ENCODE measurements at regions not wholly inside any gene's neighbourhood (a gene's known extent, or its start where the extent isn't known, plus 50 kb on each side); places are given as distances from the start of the nearest gene placed in this dataset.
A peak's percentile ranks its signal among the peaks of the same experiment; 100 is the strongest.

DNA sequence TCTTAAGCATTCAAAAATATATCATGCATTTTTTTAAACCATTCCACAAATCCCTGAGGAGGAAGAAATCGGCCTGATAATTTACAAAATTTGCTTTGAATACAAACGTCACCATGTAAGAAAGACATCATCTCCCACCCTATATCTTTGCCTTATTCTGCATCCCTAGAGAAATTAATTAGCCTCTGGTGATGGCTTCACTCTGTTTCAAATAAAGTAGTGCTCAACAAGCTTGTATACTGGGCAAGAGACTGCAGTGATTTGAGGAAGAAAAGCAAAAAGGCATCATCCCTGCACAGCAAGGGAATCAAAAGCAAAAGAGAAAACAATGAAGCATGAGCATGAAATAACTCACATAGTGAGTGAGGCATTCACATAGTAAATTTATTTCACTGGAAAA is 375.5 kb downstream of the CDH7 start:
- Histone ChIP-seq H3K27ac (ENCODE audit: low read depth, low read length) (no peak overlapping the region), H3K4me3 (ENCODE audit: low read depth, low read length) (no peak overlapping the region), H3K4me1 (ENCODE audit: control insufficient read depth, insufficient read depth, low read length) (no peaks in the 10 kb centered on the region), H3K36me3 (ENCODE audit: control insufficient read depth, insufficient read depth, low read length) (no peaks in the 10 kb centered on the region), H3K9me3 (ENCODE audit: control insufficient read depth, insufficient read depth, low read length) (no peaks in the 10 kb centered on the region), H3K27me3 (ENCODE audit: control insufficient read depth, insufficient read depth, low read length) (no peaks in the 10 kb centered on the region)
- no peak for DNase-seq (ENCODE audit: low read depth in 4 of 6, low spot score in 6 of 6)
- 60% methylated on average over 1 of the region's 2 CpGs for WGBS (ENCODE audit: insufficient coverage)

DNA sequence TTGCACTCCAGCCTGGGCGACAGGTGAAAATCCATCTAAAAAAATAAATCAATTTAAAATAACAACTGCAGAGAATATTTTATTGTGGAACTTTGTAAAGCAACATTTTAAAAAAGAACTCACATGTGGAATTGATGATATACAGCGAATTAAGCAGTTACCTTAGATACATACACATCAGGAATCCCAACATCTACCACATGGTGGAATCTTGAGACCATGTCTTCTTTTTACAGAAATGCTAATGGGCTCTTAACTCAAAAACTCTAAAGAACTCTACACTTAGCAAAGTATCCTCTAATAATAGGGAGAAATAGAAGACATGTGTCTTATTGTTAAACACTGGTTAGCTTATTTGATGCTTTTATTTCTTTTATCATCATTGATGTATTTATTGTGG is 373.6 kb downstream of the CDH7 start:
- H3K27ac ChIP-seq (ENCODE audit: low read depth, low read length) = no peak overlapping the region
- H3K4me3 ChIP-seq (ENCODE audit: low read depth, low read length) = no peak overlapping the region
- H3K9me3 ChIP-seq (ENCODE audit: control insufficient read depth, insufficient read depth, low read length) = no peaks in the 10 kb centered on the region
- no peaks in the 10 kb centered on the region for H3K36me3 ChIP-seq (ENCODE audit: control insufficient read depth, insufficient read depth, low read length)
- no peak for DNase-seq (ENCODE audit: low read depth in 4 of 6, low spot score in 6 of 6)
- WGBS (ENCODE audit: insufficient coverage) = no CpG with 5 or more reads among the region's 2 CpGs
- no peaks in the 10 kb centered on the region for H3K27me3 ChIP-seq (ENCODE audit: control insufficient read depth, insufficient read depth, low read length)
- no peaks in the 10 kb centered on the region for H3K4me1 ChIP-seq (ENCODE audit: control insufficient read depth, insufficient read depth, low read length)

DNA sequence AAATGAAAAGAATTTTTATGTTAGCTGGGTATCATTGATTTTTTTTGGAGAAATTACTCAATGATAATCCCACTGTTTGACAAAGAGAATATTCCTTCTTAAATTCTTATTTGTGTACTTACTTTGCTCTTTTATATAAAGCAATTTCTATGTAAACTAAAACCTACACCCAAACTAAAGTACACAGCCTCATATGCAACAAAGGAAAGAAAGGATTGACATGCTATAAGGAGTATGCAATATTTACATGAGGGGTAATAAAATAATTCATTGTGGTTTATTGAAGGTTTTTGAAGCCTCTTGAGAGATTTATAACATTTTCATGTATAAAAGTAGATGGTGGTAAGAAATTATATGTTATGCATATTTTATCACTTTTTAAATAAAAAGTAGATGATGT is 368.5 kb downstream of the CDH7 start:
- DNase-seq (ENCODE audit: low read depth in 4 of 6, low spot score in 6 of 6) = no peak
- H3K27ac ChIP-seq (ENCODE audit: low read depth, low read length) = no peak overlapping the region
- H3K36me3 ChIP-seq (ENCODE audit: control insufficient read depth, insufficient read depth, low read length) = no peaks in the 10 kb centered on the region
- H3K4me3 ChIP-seq (ENCODE audit: low read depth, low read length) = no peak overlapping the region
- H3K4me1 ChIP-seq (ENCODE audit: control insufficient read depth, insufficient read depth, low read length) = no peaks in the 10 kb centered on the region
- H3K27me3 ChIP-seq (ENCODE audit: control insufficient read depth, insufficient read depth, low read length) = no peaks in the 10 kb centered on the region
- no peaks in the 10 kb centered on the region for H3K9me3 ChIP-seq (ENCODE audit: control insufficient read depth, insufficient read depth, low read length)

DNA sequence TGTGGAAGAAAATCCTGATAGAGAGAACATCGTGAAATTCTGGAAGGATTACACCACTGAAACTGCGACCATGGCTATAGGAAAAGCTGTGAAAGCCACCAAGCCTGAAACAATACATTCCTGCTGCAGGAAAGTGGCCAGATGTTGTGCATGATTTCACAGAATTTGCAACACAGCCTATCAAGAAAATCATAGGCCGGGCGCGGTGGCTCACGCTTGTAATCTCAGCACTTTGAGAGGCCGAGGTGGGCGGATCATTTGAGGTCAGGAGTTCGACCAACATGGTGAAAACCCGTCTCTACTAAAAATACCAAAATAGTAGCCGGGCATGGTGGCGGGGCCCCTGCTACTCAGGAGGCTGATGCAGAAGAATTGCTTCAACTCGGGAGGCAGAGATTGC is 360.2 kb downstream of the CDH7 start:
- no peak overlapping the region for H3K27ac ChIP-seq (ENCODE audit: low read depth, low read length)
- H3K36me3 ChIP-seq (ENCODE audit: control insufficient read depth, insufficient read depth, low read length) = no peaks in the 10 kb centered on the region
- H3K4me3 ChIP-seq (ENCODE audit: low read depth, low read length) = no peak overlapping the region
- no peaks in the 10 kb centered on the region for H3K27me3 ChIP-seq (ENCODE audit: control insufficient read depth, insufficient read depth, low read length)
- 74% methylated on average over 10 of the region's 13 CpGs for WGBS (ENCODE audit: insufficient coverage)
- no peak for DNase-seq (ENCODE audit: low read depth in 4 of 6, low spot score in 6 of 6)
- no peaks in the 10 kb centered on the region for H3K4me1 ChIP-seq (ENCODE audit: control insufficient read depth, insufficient read depth, low read length)
- H3K9me3 ChIP-seq (ENCODE audit: control insufficient read depth, insufficient read depth, low read length) = no peaks in the 10 kb centered on the region

DNA sequence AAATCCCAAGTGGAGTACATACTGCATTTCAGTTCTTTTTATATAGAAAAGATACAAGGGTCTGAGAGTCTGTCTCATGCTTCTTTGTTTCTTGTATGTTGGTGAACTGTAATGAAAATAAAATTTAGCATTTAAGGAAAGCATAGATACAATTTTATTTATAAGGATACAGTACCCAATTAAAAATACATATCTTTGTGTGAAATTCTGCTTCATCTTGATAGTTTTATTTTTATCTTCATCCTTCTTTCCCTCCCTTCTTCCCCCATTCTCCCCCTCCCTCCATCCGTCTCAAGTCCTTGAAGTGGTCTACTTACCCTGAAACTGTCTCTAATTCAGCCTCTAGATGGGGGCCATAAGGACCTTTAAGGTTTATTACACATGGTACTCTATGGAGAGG is 359.8 kb downstream of the CDH7 start:
- Histone ChIP-seq H3K36me3 (ENCODE audit: control insufficient read depth, insufficient read depth, low read length) (no peaks in the 10 kb centered on the region), H3K27ac (ENCODE audit: low read depth, low read length) (no peak overlapping the region), H3K4me1 (ENCODE audit: control insufficient read depth, insufficient read depth, low read length) (no peaks in the 10 kb centered on the region), H3K27me3 (ENCODE audit: control insufficient read depth, insufficient read depth, low read length) (no peaks in the 10 kb centered on the region), H3K9me3 (ENCODE audit: control insufficient read depth, insufficient read depth, low read length) (no peaks in the 10 kb centered on the region), H3K4me3 (ENCODE audit: low read depth, low read length) (no peak overlapping the region)
- WGBS (ENCODE audit: insufficient coverage) = no CpG with 5 or more reads among the region's 1 CpG
- DNase-seq (ENCODE audit: low read depth in 4 of 6, low spot score in 6 of 6) = no peak

DNA sequence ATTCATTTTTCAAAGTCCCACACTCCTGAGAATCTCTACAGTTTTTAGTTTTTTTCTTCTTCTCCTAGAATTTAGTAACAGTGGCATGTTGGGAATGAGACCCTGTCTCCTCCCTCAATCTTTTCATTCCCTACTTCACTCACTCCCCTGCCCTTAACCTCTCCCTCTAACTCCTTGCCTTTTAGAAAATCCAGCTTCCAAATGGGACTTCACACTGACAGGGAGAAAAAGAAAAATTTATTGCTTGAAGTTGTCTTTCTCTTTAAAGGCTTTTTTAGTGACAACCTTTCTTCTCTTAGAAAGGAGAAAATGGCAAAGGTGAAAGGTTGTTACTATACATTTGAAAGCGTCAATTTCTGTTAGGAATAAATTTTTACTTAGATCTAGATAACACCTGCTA is 359.2 kb downstream of the CDH7 start:
- DNase-seq (ENCODE audit: low read depth in 4 of 6, low spot score in 6 of 6) = peak in 1 of 6 donors; percentile 14
- H3K4me1 ChIP-seq (ENCODE audit: control insufficient read depth, insufficient read depth, low read length) = no peaks in the 10 kb centered on the region
- H3K4me3 ChIP-seq (ENCODE audit: low read depth, low read length) = no peak overlapping the region
- H3K27me3 ChIP-seq (ENCODE audit: control insufficient read depth, insufficient read depth, low read length) = no peaks in the 10 kb centered on the region
- H3K36me3 ChIP-seq (ENCODE audit: control insufficient read depth, insufficient read depth, low read length) = no peaks in the 10 kb centered on the region
- H3K27ac ChIP-seq (ENCODE audit: low read depth, low read length) = no peak overlapping the region
- H3K9me3 ChIP-seq (ENCODE audit: control insufficient read depth, insufficient read depth, low read length) = no peaks in the 10 kb centered on the region
- no CpG with 5 or more reads among the region's 1 CpG for WGBS (ENCODE audit: insufficient coverage)

DNA sequence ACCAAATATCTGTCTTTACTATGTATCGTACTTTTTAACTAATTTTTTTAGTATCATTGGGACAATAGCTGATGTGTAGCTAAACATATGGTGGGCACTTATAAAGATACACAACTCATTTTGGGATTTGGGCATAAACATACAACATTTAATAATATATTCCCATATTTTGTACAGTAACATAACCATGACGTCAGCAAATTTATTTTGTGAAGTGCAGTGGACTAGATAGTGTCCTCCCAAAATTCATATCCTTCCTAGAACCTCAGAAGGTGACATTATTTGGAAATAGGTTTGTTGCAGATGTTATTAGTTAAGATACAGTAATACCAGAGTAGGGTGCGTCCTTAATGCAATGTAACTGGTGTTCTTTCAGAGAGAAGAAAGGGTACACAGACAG is 356.7 kb downstream of the CDH7 start:
- H3K27me3 ChIP-seq (ENCODE audit: control insufficient read depth, insufficient read depth, low read length) = no peaks in the 10 kb centered on the region
- no peaks in the 10 kb centered on the region for H3K9me3 ChIP-seq (ENCODE audit: control insufficient read depth, insufficient read depth, low read length)
- no peaks in the 10 kb centered on the region for H3K4me1 ChIP-seq (ENCODE audit: control insufficient read depth, insufficient read depth, low read length)
- H3K36me3 ChIP-seq (ENCODE audit: control insufficient read depth, insufficient read depth, low read length) = no peaks in the 10 kb centered on the region
- H3K4me3 ChIP-seq (ENCODE audit: low read depth, low read length) = no peak overlapping the region
- WGBS (ENCODE audit: insufficient coverage) = 100% methylated on average over 1 of the region's 3 CpGs
- no peak overlapping the region for H3K27ac ChIP-seq (ENCODE audit: low read depth, low read length)
- DNase-seq (ENCODE audit: low read depth in 4 of 6, low spot score in 6 of 6) = no peak

DNA sequence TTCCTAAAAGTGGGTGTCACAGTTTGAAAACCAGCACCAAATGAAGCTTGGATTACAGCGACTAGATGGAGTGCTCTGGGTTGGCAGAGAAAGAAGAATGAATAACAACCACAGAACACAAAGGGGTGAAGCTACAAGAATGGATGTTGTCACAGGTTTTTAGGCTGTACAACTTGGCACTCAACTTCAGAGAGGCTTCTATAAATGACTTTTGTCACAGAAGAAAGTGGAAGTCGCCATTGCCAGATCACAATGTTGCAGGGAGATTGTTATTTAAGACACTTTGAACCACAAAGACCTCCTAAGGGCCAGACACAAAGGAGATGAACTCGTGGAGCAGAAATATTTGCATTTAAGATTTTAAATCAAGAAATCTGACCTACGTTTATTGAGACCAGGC is 354.2 kb downstream of the CDH7 start:
- Histone ChIP-seq H3K27me3 (ENCODE audit: control insufficient read depth, insufficient read depth, low read length) (no peaks in the 10 kb centered on the region), H3K4me3 (ENCODE audit: low read depth, low read length) (no peak overlapping the region), H3K4me1 (ENCODE audit: control insufficient read depth, insufficient read depth, low read length) (no peaks in the 10 kb centered on the region), H3K36me3 (ENCODE audit: control insufficient read depth, insufficient read depth, low read length) (no peaks in the 10 kb centered on the region), H3K27ac (ENCODE audit: low read depth, low read length) (no peak overlapping the region), H3K9me3 (ENCODE audit: control insufficient read depth, insufficient read depth, low read length) (no peaks in the 10 kb centered on the region)
- DNase-seq (ENCODE audit: low read depth in 4 of 6, low spot score in 6 of 6) = no peak
- no CpG with 5 or more reads among the region's 4 CpGs for WGBS (ENCODE audit: insufficient coverage)

DNA sequence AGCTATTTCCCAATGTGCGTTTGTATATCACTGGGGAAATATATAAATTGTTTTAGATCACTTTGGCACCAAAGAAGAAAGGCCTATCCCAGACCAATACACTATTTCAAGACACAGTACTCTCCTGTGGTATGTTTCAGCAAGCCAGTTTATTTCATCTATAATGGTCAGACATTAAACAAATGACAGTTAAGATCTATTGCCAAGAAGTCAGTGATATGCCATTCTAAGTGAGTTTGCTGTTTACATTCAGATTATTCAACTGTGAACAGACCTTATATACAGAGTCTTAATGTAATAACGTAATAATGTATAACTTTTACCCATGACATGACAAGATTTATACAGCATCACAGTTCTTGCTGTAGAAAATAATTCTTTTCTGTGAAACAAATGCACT is 352.7 kb downstream of the CDH7 start:
- no peak for DNase-seq (ENCODE audit: low read depth in 4 of 6, low spot score in 6 of 6)
- Histone ChIP-seq H3K27me3 (ENCODE audit: control insufficient read depth, insufficient read depth, low read length) (no peaks in the 10 kb centered on the region), H3K27ac (ENCODE audit: low read depth, low read length) (no peak overlapping the region), H3K4me1 (ENCODE audit: control insufficient read depth, insufficient read depth, low read length) (no peaks in the 10 kb centered on the region), H3K9me3 (ENCODE audit: control insufficient read depth, insufficient read depth, low read length) (no peaks in the 10 kb centered on the region), H3K36me3 (ENCODE audit: control insufficient read depth, insufficient read depth, low read length) (no peaks in the 10 kb centered on the region), H3K4me3 (ENCODE audit: low read depth, low read length) (no peak overlapping the region)
- no CpG with 5 or more reads among the region's 2 CpGs for WGBS (ENCODE audit: insufficient coverage)

DNA sequence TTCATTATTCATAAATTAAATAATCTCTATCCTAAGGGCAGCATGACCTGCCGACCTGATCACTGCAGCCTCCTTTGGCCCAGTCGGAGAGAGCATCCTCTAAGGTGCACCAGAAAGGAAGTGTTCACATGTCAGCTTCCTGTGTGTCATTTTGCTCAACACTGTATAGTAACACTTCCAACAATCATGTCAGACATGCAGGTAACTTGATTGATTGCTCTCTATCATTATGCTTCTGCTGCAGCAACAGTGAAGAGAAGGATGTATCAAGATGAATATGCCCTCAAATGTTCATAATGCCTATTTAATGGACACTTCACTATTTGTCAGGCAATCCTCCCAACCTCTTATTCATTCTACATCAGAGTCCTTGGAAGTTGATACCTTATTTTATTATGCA is 332.3 kb downstream of the CDH7 start:
- no peaks in the 10 kb centered on the region for H3K36me3 ChIP-seq (ENCODE audit: control insufficient read depth, insufficient read depth, low read length)
- H3K9me3 ChIP-seq (ENCODE audit: control insufficient read depth, insufficient read depth, low read length) = no peaks in the 10 kb centered on the region
- H3K4me3 ChIP-seq (ENCODE audit: low read depth, low read length) = no peak overlapping the region
- H3K4me1 ChIP-seq (ENCODE audit: control insufficient read depth, insufficient read depth, low read length) = no peaks in the 10 kb centered on the region
- DNase-seq (ENCODE audit: low read depth in 4 of 6, low spot score in 6 of 6) = no peak
- no peak overlapping the region for H3K27ac ChIP-seq (ENCODE audit: low read depth, low read length)
- 70% methylated on average over 2 of the region's 2 CpGs for WGBS (ENCODE audit: insufficient coverage)
- no peaks in the 10 kb centered on the region for H3K27me3 ChIP-seq (ENCODE audit: control insufficient read depth, insufficient read depth, low read length)
